T1000 (cell line): ENCODE measurements at regions not wholly inside any gene's neighbourhood (a gene's known extent, or its start where the extent isn't known, plus 50 kb on each side); places are given as distances from the start of the nearest gene placed in this dataset.
"Not testable (repeated sequence)": the region's sequence is repeated elsewhere in the genome, so short reads cannot be mapped to it uniquely, and the experiment has no call there.

Experiments used
- DNase-seq: peaks from one replicate; lab custom pipeline; 2025; ENCODE audit warnings: mixed read lengths; lab: John Stamatoyannopoulos, UW

GRCh38 chr10:125235093-125236069, 75.0 kb upstream of the CTBP2 start:
- no peak for DNase-seq

- DNase-seq: not testable (repeated sequence)
These were observed 74.2 kb upstream of the CTBP2 start for GRCh38 chr10:125234576-125234975.

GRCh38 chr10:125233726-125234125, 73.4 kb upstream of the CTBP2 start:
- no peak for DNase-seq

GRCh38 chr10:125232841-125233240, 72.5 kb upstream of the CTBP2 start:
- no peak for DNase-seq

- DNase-seq: no peak
These were observed 71.6 kb upstream of the CTBP2 start for GRCh38 chr10:125231813-125232475.

GRCh38 chr10:125231116-125231812, 70.9 kb upstream of the CTBP2 start:
- peak; percentile 87 for DNase-seq

GRCh38 chr10:125230251-125230650, 69.9 kb upstream of the CTBP2 start:
- DNase-seq: no peak

- not testable (repeated sequence) for DNase-seq
These were observed 68.0 kb upstream of the CTBP2 start for GRCh38 chr10:125228245-125228940.

- DNase-seq: no peak
These were observed 67.2 kb upstream of the CTBP2 start for GRCh38 chr10:125227546-125227945.

GRCh38 chr10:125226823-125227222, 66.5 kb upstream of the CTBP2 start:
- no peak for DNase-seq

GRCh38 chr10:125226005-125226404, 65.6 kb upstream of the CTBP2 start:
- DNase-seq: no peak

- no peak for DNase-seq
These were observed 64.7 kb upstream of the CTBP2 start for GRCh38 chr10:125225051-125225450.

GRCh38 chr10:125222515-125223308, 62.3 kb upstream of the CTBP2 start:
- DNase-seq: no peak

GRCh38 chr10:125221716-125222115, 61.4 kb upstream of the CTBP2 start:
- no peak for DNase-seq

GRCh38 chr10:125219776-125220175, 59.4 kb upstream of the CTBP2 start:
- DNase-seq: no peak

- no peak for DNase-seq
These were observed 58.6 kb upstream of the CTBP2 start for GRCh38 chr10:125218967-125219366.

- no peak for DNase-seq
These were observed 57.8 kb upstream of the CTBP2 start for GRCh38 chr10:125217990-125218675.

- DNase-seq: no peak
These were observed 56.5 kb upstream of the CTBP2 start for GRCh38 chr10:125216861-125217260.

- no peak for DNase-seq
These were observed 55.9 kb upstream of the CTBP2 start for GRCh38 chr10:125216309-125216708.

- no peak for DNase-seq
These were observed 53.9 kb upstream of the CTBP2 start for GRCh38 chr10:125214283-125214570.
